ENCODE measurements at regions not wholly inside any gene's neighbourhood (a gene's known extent, or its start where the extent isn't known, plus 50 kb on each side); places are given as distances from the start of the nearest gene placed in this dataset.

- Histone ChIP-seq H3K4me1 (ENCODE audit: control insufficient read depth in 1 of 2, insufficient read depth in 2 of 2, low read length in 2 of 2) (no peaks in the 10 kb centered on the region), H3K4me2 (ENCODE audit: low read length) (no peak overlapping the region; the same call in 1 of the 2 replicates), H4K20me1 (ENCODE audit: insufficient read depth) (no peaks in the 10 kb centered on the region), H3K27me3 (ENCODE audit: insufficient read depth, low read length) (no peaks in the 10 kb centered on the region), H3K27ac (ENCODE audit: low read depth, low read length) (no peak overlapping the region), H2AFZ (ENCODE audit: low read depth, low read length, poor library complexity, severe bottlenecking) (peak overlapping the region; percentile 57), H3K9me3 (ENCODE audit: control insufficient read depth in 1 of 2, insufficient read depth in 1 of 2, low read depth in 1 of 2, low read length in 2 of 2) (0 out of 4 replicates have a peak, but pooled peaks cover 0 to 8% of the 10 kb centered on the region in 2 experiments), H3K9me2 (ENCODE audit: insufficient read depth) (no peaks in the 10 kb centered on the region), H3K9ac (ENCODE audit: low read length) (no peak overlapping the region), H3K79me2 (ENCODE audit: insufficient read depth, low read length) (no peaks in the 10 kb centered on the region), H3K4me3 (replicated peaks in 1 of 2; ENCODE audit: low read depth in 1 of 2, low read length in 2 of 2) (no peak overlapping the region), H3K36me3 (ENCODE audit: control insufficient read depth in 1 of 2, insufficient read depth in 2 of 2, low read length in 2 of 2) (no peaks in the 10 kb centered on the region)
- no TSS peak for BruUV-seq (replicated peaks)
- RAD21 ChIA-PET (ENCODE audit: low non-redundant PET in 1 of 2, low total read pairs in 2 of 2, uncharacterized antibody in 2 of 2, unreplicated experiment in 2 of 2): no interaction called here
- peak; percentile 21 for ATAC-seq
- intact Hi-C loops (cut with micrococcal nuclease): loop anchor here (1.0 to 10.0 kb wide), 8 partner anchors 98 to 1237 kb away; partner anchors contain the start of gene ARID1B
- CTCF ChIA-PET: interaction anchor here (1.2 kb wide), 1 partner anchor 481 kb away, joined by 3 read pairs; no protein-coding TSS in a partner anchor
- POLR2A ChIA-PET: no interaction called here
- no peak for DNase-seq (ENCODE audit: low read depth, low spot score)
- no peak for TF ChIP-seq SP1 (IDR thresholded peaks at IDR 0.05; ENCODE audit: low read depth)
These were observed 212.4 kb upstream of the ARID1B start for GRCh38 chr6:156564807-156565149.

- Histone ChIP-seq H2AFZ (ENCODE audit: low read depth, low read length, poor library complexity, severe bottlenecking) (peak overlapping the region; percentile 57), H3K9me3 (ENCODE audit: control insufficient read depth in 1 of 2, insufficient read depth in 1 of 2, low read depth in 1 of 2, low read length in 2 of 2) (0 out of 4 replicates have a peak, but pooled peaks cover 0 to 8% of the 10 kb centered on the region in 2 experiments), H3K9ac (ENCODE audit: low read length) (no peak overlapping the region), H3K4me3 (replicated peaks in 1 of 2; ENCODE audit: low read depth in 1 of 2, low read length in 2 of 2) (no peak overlapping the region), H4K20me1 (ENCODE audit: insufficient read depth) (no peaks in the 10 kb centered on the region), H3K36me3 (ENCODE audit: control insufficient read depth in 1 of 2, insufficient read depth in 2 of 2, low read length in 2 of 2) (no peaks in the 10 kb centered on the region), H3K27me3 (ENCODE audit: insufficient read depth, low read length) (no peaks in the 10 kb centered on the region), H3K9me2 (ENCODE audit: insufficient read depth) (no peaks in the 10 kb centered on the region), H3K4me1 (ENCODE audit: control insufficient read depth in 1 of 2, insufficient read depth in 2 of 2, low read length in 2 of 2) (no peaks in the 10 kb centered on the region), H3K27ac (ENCODE audit: low read depth, low read length) (no peak overlapping the region), H3K4me2 (ENCODE audit: low read length) (no peak overlapping the region; the same call in 1 of the 2 replicates), H3K79me2 (ENCODE audit: insufficient read depth, low read length) (no peaks in the 10 kb centered on the region)
- intact Hi-C loops (cut with micrococcal nuclease): loop anchor here (1.0 to 10.0 kb wide), 8 partner anchors 98 to 1237 kb away; partner anchors contain the start of gene ARID1B
- POLR2A ChIA-PET: no interaction called here
- ATAC-seq: peak; percentile 100
- RAD21 ChIA-PET (ENCODE audit: low non-redundant PET in 1 of 2, low total read pairs in 2 of 2, uncharacterized antibody in 2 of 2, unreplicated experiment in 2 of 2): no interaction called here
- BruUV-seq (replicated peaks): no TSS peak
- peak; percentile 40 for DNase-seq (ENCODE audit: low read depth, low spot score)
- TF ChIP-seq YY1 (IDR thresholded peaks at IDR 0.05; ENCODE audit: extremely low read depth, insufficient replicate concordance, low read depth, low read length) (peak; percentile 50), CTCF (IDR thresholded peaks at IDR 0.05 in 2 of 3, conservative IDR thresholded peaks at IDR 0.05 in 1 of 3; ENCODE audit: borderline replicate concordance in 1 of 3, insufficient read depth in 1 of 3, low read depth in 2 of 3, low read length in 2 of 3) (peak; percentile 85 to 95 (median 93); a peak in 5 of 6 replicates), RAD21 (IDR thresholded peaks at IDR 0.05; ENCODE audit: low read depth) (peak; percentile 91), ATF3 (IDR thresholded peaks at IDR 0.05) (no peak)
- CTCF ChIA-PET: interaction anchor here (1.2 kb wide), 1 partner anchor 482 kb away, joined by 3 read pairs; no protein-coding TSS in a partner anchor
These were observed 212.9 kb upstream of the ARID1B start for GRCh38 chr6:156564127-156564806.
